Adrenal gland (tissue), 9 donors: ENCODE measurements at regions not wholly inside any gene's neighbourhood (a gene's known extent, or its start where the extent isn't known, plus 50 kb on each side); places are given as distances from the start of the nearest gene placed in this dataset.
"Not testable (repeated sequence)": the region's sequence is repeated elsewhere in the genome, so short reads cannot be mapped to it uniquely, and the experiment has no call there.

Experiments used
- DNase-seq, 7 donors: peaks; one replicate each; pipeline ENCODE4 v3.0.0-alpha.2; 2019 to 2020
- H3K27ac ChIP-seq, 5 donors: fragments of 200-600 bp; sonication (generic) in 4 of 5; 1 replicate in 3 of 5; 2 replicates in 2 of 5; pipeline versions ENCODE4 v1.5.1 to v1.8.0; 2016 to 2020; ENCODE audit warnings: mild to moderate bottlenecking in 1 of 5
- H3K27me3 ChIP-seq: fragments of 200-600 bp; 2 replicates; pipeline ENCODE4 v1.8.0; 2021
- H3K36me3 ChIP-seq, 2 donors: fragments of 200-600 bp; replicated peaks in 1 of 2; 1 replicate in 1 of 2; 2 replicates in 1 of 2; pipeline versions ENCODE4 v1.5.1 to v1.8.0; 2018 to 2022
- H3K4me1 ChIP-seq, 2 donors: fragments of 200-600 bp; replicated peaks in 1 of 2; 1 replicate in 1 of 2; 2 replicates in 1 of 2; pipeline versions ENCODE4 v1.5.1 to v1.8.0; 2018 to 2021
- H3K4me3 ChIP-seq, 4 donors: fragments of 200-600 bp; sonication (generic) in 3 of 4; one replicate each; pipeline ENCODE4 v1.5.1; 2016 to 2018
- H3K9me3 ChIP-seq, 3 donors: fragments of 200-600 bp; sonication (generic) in 1 of 3; replicated peaks in 1 of 3; 1 replicate in 2 of 3; 2 replicates in 1 of 3; pipeline versions ENCODE4 v1.5.1 to v1.8.0; 2016 to 2021
- POLR2A ChIP-seq, 2 donors: fragments of 450-650 bp; IDR thresholded peaks; one replicate each; pipeline ENCODE4 v1.6.1; 2017; ENCODE audit warnings: antibody characterized with exemption in 2 of 2, mild to moderate bottlenecking in 2 of 2, moderate library complexity in 1 of 2
- WGBS, 4 donors: extraction: QIAGEN DNeasy Blood & Tissue Kit in 2 of 4; methylation state at CpG; one replicate each; pipeline versions ENCODE4 v1.1.5 to v1.1.7; 2013 to 2017; 5-methylcytosine and 5-hydroxymethylcytosine counted together
- intact Hi-C, 2 donors: fragments of 100-400 bp; cut with DNase I; formaldehyde crosslinking; loops; one replicate each; pipeline versions ENCODE4 v1.14.1 to v1.15.0; 2022 to 2023
- TF ChIP-seq, protein P1 (sequence below), 6 experiments: fragments of 450-650 bp in 4 of 6; fragments of 200-600 bp in 2 of 6; sonication (generic) in 1 of 6; IDR thresholded peaks; 1 replicate in 5 of 6; 2 replicates in 1 of 6; pipeline versions ENCODE4 v1.5.1 to v1.8.0; 2016 to 2021; ENCODE audit warnings: antibody characterized with exemption in 6 of 6, mild to moderate bottlenecking in 2 of 6, moderate library complexity in 1 of 6
- donor health status: healthy with polysubstance abuse.
- donor health status: Bipolar disorder and iron deficiency.
- donor health status: DM: yes; HTN: yes; CAD: no.
- donor health status: DM: no; HTN: no; CAD: no.
- donor health status: DM: no; HTN: no; CAD: no.

GRCh38 chr2:122032264-122032645, 276.8 kb downstream of the TSN start:
- intact Hi-C loops: no loop called here
- 76 to 88% (median 81%) methylated on average over 6 of the region's 6 CpGs for WGBS, 4 donors
- H3K36me3 ChIP-seq: no peaks in the 10 kb centered on the region

GRCh38 chr2:122033778-122034177, 278.3 kb downstream of the TSN start:
- 63 to 76% (median 70%) methylated on average over 3 of the region's 3 CpGs for WGBS, 4 donors
- no peak overlapping the region for H3K27ac ChIP-seq
- TF ChIP-seq, protein P1, sequence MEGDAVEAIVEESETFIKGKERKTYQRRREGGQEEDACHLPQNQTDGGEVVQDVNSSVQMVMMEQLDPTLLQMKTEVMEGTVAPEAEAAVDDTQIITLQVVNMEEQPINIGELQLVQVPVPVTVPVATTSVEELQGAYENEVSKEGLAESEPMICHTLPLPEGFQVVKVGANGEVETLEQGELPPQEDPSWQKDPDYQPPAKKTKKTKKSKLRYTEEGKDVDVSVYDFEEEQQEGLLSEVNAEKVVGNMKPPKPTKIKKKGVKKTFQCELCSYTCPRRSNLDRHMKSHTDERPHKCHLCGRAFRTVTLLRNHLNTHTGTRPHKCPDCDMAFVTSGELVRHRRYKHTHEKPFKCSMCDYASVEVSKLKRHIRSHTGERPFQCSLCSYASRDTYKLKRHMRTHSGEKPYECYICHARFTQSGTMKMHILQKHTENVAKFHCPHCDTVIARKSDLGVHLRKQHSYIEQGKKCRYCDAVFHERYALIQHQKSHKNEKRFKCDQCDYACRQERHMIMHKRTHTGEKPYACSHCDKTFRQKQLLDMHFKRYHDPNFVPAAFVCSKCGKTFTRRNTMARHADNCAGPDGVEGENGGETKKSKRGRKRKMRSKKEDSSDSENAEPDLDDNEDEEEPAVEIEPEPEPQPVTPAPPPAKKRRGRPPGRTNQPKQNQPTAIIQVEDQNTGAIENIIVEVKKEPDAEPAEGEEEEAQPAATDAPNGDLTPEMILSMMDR (IDR thresholded peaks at IDR 0.05): no peak
- TF ChIP-seq POLR2A (IDR thresholded peaks at IDR 0.05): no peak
- no peaks in the 10 kb centered on the region for H3K36me3 ChIP-seq
- DNase-seq: no peak
- no peaks in the 10 kb centered on the region for H3K27me3 ChIP-seq
- intact Hi-C loops: no loop called here
- no peak overlapping the region for H3K4me3 ChIP-seq
- H3K9me3 ChIP-seq: no peaks in the 10 kb centered on the region
- no peaks in the 10 kb centered on the region for H3K4me1 ChIP-seq

More at GRCh38 chr2:122032264-122032645, 276.8 kb downstream of the TSN start:
- Histone ChIP-seq H3K27me3 (no peaks in the 10 kb centered on the region), H3K9me3 (no peaks in the 10 kb centered on the region), H3K4me3 (no peak overlapping the region), H3K27ac (no peak overlapping the region), H3K4me1 (no peaks in the 10 kb centered on the region)
- TF ChIP-seq, protein P1 (IDR thresholded peaks at IDR 0.05): no peak
- TF ChIP-seq POLR2A (IDR thresholded peaks at IDR 0.05): no peak
- no peak for DNase-seq

DNA sequence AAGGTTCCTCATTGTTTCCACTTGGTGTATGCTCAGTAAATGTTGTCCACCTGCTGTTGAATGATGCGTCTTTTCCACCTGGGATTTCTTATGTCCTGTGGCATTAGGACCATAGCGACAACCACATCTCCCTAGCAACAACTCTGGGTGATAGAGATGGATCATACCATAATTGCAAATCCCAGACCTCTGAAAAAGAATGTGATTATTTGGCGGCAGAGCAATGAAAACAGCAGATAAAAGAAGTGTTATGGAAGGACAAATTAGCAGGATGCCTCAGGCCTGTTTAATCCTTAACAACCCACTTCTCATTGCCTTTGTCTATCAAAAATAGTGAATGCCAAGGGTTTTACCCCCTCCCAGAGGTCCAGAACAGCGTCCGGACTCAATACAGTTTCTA, 278.9 kb downstream of the TSN start:
- no peak for TF ChIP-seq POLR2A (IDR thresholded peaks at IDR 0.05)
- TF ChIP-seq, protein P1 (IDR thresholded peaks at IDR 0.05): no peak
- H3K4me3 ChIP-seq: no peak overlapping the region
- H3K36me3 ChIP-seq: no peaks in the 10 kb centered on the region
- intact Hi-C loops: no loop called here
- H3K27me3 ChIP-seq: no peaks in the 10 kb centered on the region
- H3K9me3 ChIP-seq: no peaks in the 10 kb centered on the region
- H3K27ac ChIP-seq: no peak overlapping the region
- no peak for DNase-seq
- WGBS, 4 donors: 63 to 76% (median 73%) methylated on average over 5 of the region's 5 CpGs
- H3K4me1 ChIP-seq: no peaks in the 10 kb centered on the region

- Histone ChIP-seq H3K4me3 (no peak overlapping the region), H3K27me3 (no peaks in the 10 kb centered on the region), H3K27ac (no peak overlapping the region), H3K4me1 (no peaks in the 10 kb centered on the region), H3K9me3 (no peaks in the 10 kb centered on the region), H3K36me3 (no peaks in the 10 kb centered on the region)
- no peak for DNase-seq
- TF ChIP-seq, protein P1 (IDR thresholded peaks at IDR 0.05): no peak
- no peak for TF ChIP-seq POLR2A (IDR thresholded peaks at IDR 0.05)
- 38 to 66% (median 50%) methylated on average over 4 of the region's 4 CpGs for WGBS, 4 donors
- intact Hi-C loops: no loop called here
Measured at GRCh38 chr2:122034777-122035176, 279.3 kb downstream of the TSN start.

GRCh38 chr2:122038816-122039215, 283.4 kb downstream of the TSN start:
- H3K27ac ChIP-seq, H3K4me1 ChIP-seq, intact Hi-C loops, H3K4me3 ChIP-seq, DNase-seq, H3K27me3 ChIP-seq, H3K9me3 ChIP-seq, H3K36me3 ChIP-seq: not testable (repeated sequence)
- 70 to 82% (median 76%) methylated on average over 4 of the region's 4 CpGs for WGBS, 4 donors
